ENCODE measurements at regions not wholly inside any gene's neighbourhood (a gene's known extent, or its start where the extent isn't known, plus 50 kb on each side); places are given as distances from the start of the nearest gene placed in this dataset.
A peak's percentile ranks its signal among the peaks of the same experiment; 100 is the strongest.

GRCh38 chr17:33674685-33675084 is 381.6 kb upstream of the ASIC2 start:
- H3K4me3 ChIP-seq (ENCODE audit: low read length, poor library complexity, severe bottlenecking): no peak overlapping the region
- H3K4me2 ChIP-seq (ENCODE audit: low read depth, low read length, poor library complexity, severe bottlenecking): no peak overlapping the region
- H3K9ac ChIP-seq (ENCODE audit: low read depth, low read length, poor library complexity, severe bottlenecking): no peak overlapping the region
- H3F3A ChIP-seq (ENCODE audit: low read depth): no peaks in the 10 kb centered on the region
- H3K79me2 ChIP-seq (ENCODE audit: insufficient read depth, low read length): no peaks in the 10 kb centered on the region
- H3K4me1 ChIP-seq (ENCODE audit: insufficient read depth, low read length, poor library complexity, severe bottlenecking): no peaks in the 10 kb centered on the region
- no peak overlapping the region for H2AFZ ChIP-seq (ENCODE audit: low read length)
- no peaks in the 10 kb centered on the region for H3K36me3 ChIP-seq (ENCODE audit: insufficient read depth, low read length)
- no peaks in the 10 kb centered on the region for H3K27me3 ChIP-seq (ENCODE audit: insufficient read depth, low read length, poor library complexity, severe bottlenecking)
- no peaks in the 10 kb centered on the region for H4K20me1 ChIP-seq (ENCODE audit: insufficient read depth, low read length, poor library complexity, severe bottlenecking)
- H3K9me2 ChIP-seq (replicated peaks; ENCODE audit: low read depth, low read length): no peaks in the 10 kb centered on the region
- TF ChIP-seq EZH2phosphoT487 (IDR thresholded peaks at IDR 0.05; ENCODE audit: borderline replicate concordance) (no peak), CTCF (conservative IDR thresholded peaks at IDR 0.05; ENCODE audit: low read length) (peak; percentile 85)
- no peaks in the 10 kb centered on the region for H3K9me3 ChIP-seq (ENCODE audit: insufficient read depth, low read depth, low read length)

GRCh38 chr17:33676444-33676843 is 383.3 kb upstream of the ASIC2 start:
- Histone ChIP-seq H3K4me3 (ENCODE audit: low read length, poor library complexity, severe bottlenecking) (no peak overlapping the region), H3K4me2 (ENCODE audit: low read depth, low read length, poor library complexity, severe bottlenecking) (no peak overlapping the region), H3K36me3 (ENCODE audit: insufficient read depth, low read length) (no peaks in the 10 kb centered on the region), H3K9ac (ENCODE audit: low read depth, low read length, poor library complexity, severe bottlenecking) (no peak overlapping the region), H3F3A (ENCODE audit: low read depth) (no peaks in the 10 kb centered on the region), H4K20me1 (ENCODE audit: insufficient read depth, low read length, poor library complexity, severe bottlenecking) (no peaks in the 10 kb centered on the region), H3K27me3 (ENCODE audit: insufficient read depth, low read length, poor library complexity, severe bottlenecking) (no peaks in the 10 kb centered on the region), H3K9me3 (ENCODE audit: insufficient read depth, low read depth, low read length) (no peaks in the 10 kb centered on the region), H3K9me2 (replicated peaks; ENCODE audit: low read depth, low read length) (no peaks in the 10 kb centered on the region), H3K4me1 (ENCODE audit: insufficient read depth, low read length, poor library complexity, severe bottlenecking) (no peaks in the 10 kb centered on the region), H3K79me2 (ENCODE audit: insufficient read depth, low read length) (no peaks in the 10 kb centered on the region), H2AFZ (ENCODE audit: low read length) (no peak overlapping the region)
- TF ChIP-seq EZH2phosphoT487 (IDR thresholded peaks at IDR 0.05; ENCODE audit: borderline replicate concordance): no peak
- no peak for TF ChIP-seq CTCF (conservative IDR thresholded peaks at IDR 0.05; ENCODE audit: low read length)

- H3F3A ChIP-seq (ENCODE audit: low read depth): no peaks in the 10 kb centered on the region
- TF ChIP-seq EZH2phosphoT487 (IDR thresholded peaks at IDR 0.05; ENCODE audit: borderline replicate concordance) (no peak), CTCF (conservative IDR thresholded peaks at IDR 0.05; ENCODE audit: low read length) (no peak)
Measured at GRCh38 chr17:33679595-33679994, 386.5 kb upstream of the ASIC2 start.

More at GRCh38 chr17:33679595-33679994, 386.5 kb upstream of the ASIC2 start:
- no peaks in the 10 kb centered on the region for H3K36me3 ChIP-seq (ENCODE audit: insufficient read depth, low read length)
- H3K9me3 ChIP-seq (ENCODE audit: insufficient read depth, low read depth, low read length): no peaks in the 10 kb centered on the region
- H3K27me3 ChIP-seq (ENCODE audit: insufficient read depth, low read length, poor library complexity, severe bottlenecking): no peaks in the 10 kb centered on the region
- no peaks in the 10 kb centered on the region for H3K9me2 ChIP-seq (replicated peaks; ENCODE audit: low read depth, low read length)
- H3K4me1 ChIP-seq (ENCODE audit: insufficient read depth, low read length, poor library complexity, severe bottlenecking): no peaks in the 10 kb centered on the region
- no peaks in the 10 kb centered on the region for H3K79me2 ChIP-seq (ENCODE audit: insufficient read depth, low read length)
- H2AFZ ChIP-seq (ENCODE audit: low read length): no peak overlapping the region
- H3K9ac ChIP-seq (ENCODE audit: low read depth, low read length, poor library complexity, severe bottlenecking): no peak overlapping the region
- H3K4me3 ChIP-seq (ENCODE audit: low read length, poor library complexity, severe bottlenecking): no peak overlapping the region
- no peak overlapping the region for H3K4me2 ChIP-seq (ENCODE audit: low read depth, low read length, poor library complexity, severe bottlenecking)
- H4K20me1 ChIP-seq (ENCODE audit: insufficient read depth, low read length, poor library complexity, severe bottlenecking): no peaks in the 10 kb centered on the region

All from Loucy (cell line).